Tibial nerve (tissue), 3 donors: ENCODE measurements at regions not wholly inside any gene's neighbourhood (a gene's known extent, or its start where the extent isn't known, plus 50 kb on each side); places are given as distances from the start of the nearest gene placed in this dataset.

ENCODE experiments used
- CTCF ChIP-seq, 5 experiments: fragments of 200-600 bp in 3 of 5; fragments of 450-650 bp in 2 of 5; sonication (generic) in 3 of 5; IDR thresholded peaks; one replicate each; pipeline ENCODE4 v1.5.1; 2016 to 2019; ENCODE audit warnings: antibody characterized with exemption in 5 of 5, mild to moderate bottlenecking in 3 of 5, moderate library complexity in 2 of 5
- POLR2A ChIP-seq, 2 donors: fragments of 450-650 bp; IDR thresholded peaks; one replicate each; pipeline ENCODE4 v1.6.1; 2017; ENCODE audit warnings: antibody characterized with exemption in 2 of 2, mild to moderate bottlenecking in 2 of 2, moderate library complexity in 2 of 2

GRCh38 chr17:59464246-59464645 is 101.2 kb upstream of the DHX40 start:
- no peak for TF ChIP-seq POLR2A (IDR thresholded peaks at IDR 0.05)
- no peak for TF ChIP-seq CTCF (IDR thresholded peaks at IDR 0.05)
